ENCODE measurements at regions not wholly inside any gene's neighbourhood (a gene's known extent, or its start where the extent isn't known, plus 50 kb on each side); places are given as distances from the start of the nearest gene placed in this dataset.
"Not testable (repeated sequence)": the region's sequence is repeated elsewhere in the genome, so short reads cannot be mapped to it uniquely, and the experiment has no call there.

GRCh38 chr3:182028081-182028480, 316.4 kb downstream of the SOX2 start:
- H3K36me3 Mint-ChIP-seq (ENCODE audit: insufficient read depth in 2 of 2), result no peaks in the 10 kb centered on the region
- ATAC-seq (replicated peaks in 1 of 2) (no peak), DNase-seq (no peak)
- H3K4me3 Mint-ChIP-seq, result no peak overlapping the region
- H3K4me1 Mint-ChIP-seq (ENCODE audit: low read depth), result no peaks in the 10 kb centered on the region
- H3K27ac Mint-ChIP-seq, result no peak overlapping the region
- H3K9me3 Mint-ChIP-seq, result peaks cover 0 to 2% of the 10 kb centered on the region in 2 donors
- H3K27me3 Mint-ChIP-seq (ENCODE audit: low read depth), result no peaks in the 10 kb centered on the region

- H3K27me3 Mint-ChIP-seq (ENCODE audit: low read depth); H3K27ac Mint-ChIP-seq; DNase-seq; H3K4me1 Mint-ChIP-seq (ENCODE audit: low read depth); H3K4me3 Mint-ChIP-seq; ATAC-seq (replicated peaks in 1 of 2); H3K36me3 Mint-ChIP-seq (ENCODE audit: insufficient read depth in 2 of 2): not testable (repeated sequence)
- peaks cover 5 to 13% of the 10 kb centered on the region in 2 donors for H3K9me3 Mint-ChIP-seq
Observed at GRCh38 chr3:182034231-182034630, 322.5 kb downstream of the SOX2 start.

- no peaks in the 10 kb centered on the region for H3K36me3 Mint-ChIP-seq (ENCODE audit: insufficient read depth in 2 of 2)
Observed at GRCh38 chr3:182035324-182035723, 323.6 kb downstream of the SOX2 start.

GRCh38 chr3:182036382-182036781, 324.7 kb downstream of the SOX2 start:
- Mint-ChIP-seq H3K27ac (no peak overlapping the region), H3K4me3 (no peak overlapping the region), H3K9me3 (peaks cover 5 to 13% of the 10 kb centered on the region in 2 donors), H3K4me1 (ENCODE audit: low read depth) (no peaks in the 10 kb centered on the region), H3K36me3 (ENCODE audit: insufficient read depth in 2 of 2) (no peaks in the 10 kb centered on the region), H3K27me3 (ENCODE audit: low read depth) (no peaks in the 10 kb centered on the region)
- ATAC-seq (replicated peaks in 1 of 2) (no peak), DNase-seq (no peak)

More at GRCh38 chr3:182035324-182035723, 323.6 kb downstream of the SOX2 start:
- Mint-ChIP-seq H3K4me3 (no peak overlapping the region), H3K9me3 (peaks cover 5 to 13% of the 10 kb centered on the region in 2 donors), H3K4me1 (ENCODE audit: low read depth) (no peaks in the 10 kb centered on the region), H3K27me3 (ENCODE audit: low read depth) (no peaks in the 10 kb centered on the region), H3K27ac (no peak overlapping the region)
- DNase-seq, result no peak
- no peak for ATAC-seq (replicated peaks in 1 of 2)

- no peaks in the 10 kb centered on the region for H3K4me1 Mint-ChIP-seq (ENCODE audit: low read depth)
- peaks cover 2 to 7% of the 10 kb centered on the region in 2 donors for H3K9me3 Mint-ChIP-seq
- no peak overlapping the region for H3K4me3 Mint-ChIP-seq
- H3K27me3 Mint-ChIP-seq (ENCODE audit: low read depth), result no peaks in the 10 kb centered on the region
- ATAC-seq (replicated peaks in 1 of 2) (no peak), DNase-seq (no peak)
- no peaks in the 10 kb centered on the region for H3K36me3 Mint-ChIP-seq (ENCODE audit: insufficient read depth in 2 of 2)
- no peak overlapping the region for H3K27ac Mint-ChIP-seq
Observed at GRCh38 chr3:182041668-182042291, 330.1 kb downstream of the SOX2 start.

- Mint-ChIP-seq H3K27me3 (ENCODE audit: low read depth) (no peaks in the 10 kb centered on the region), H3K4me1 (ENCODE audit: low read depth) (no peaks in the 10 kb centered on the region), H3K36me3 (ENCODE audit: insufficient read depth in 2 of 2) (no peaks in the 10 kb centered on the region), H3K27ac (no peak overlapping the region), H3K9me3 (peaks cover 2% of the 10 kb centered on the region in 2 donors), H3K4me3 (no peak overlapping the region)
- no peak for DNase-seq
- ATAC-seq (replicated peaks in 1 of 2), result no peak
Observed at GRCh38 chr3:182045736-182046135, 334.0 kb downstream of the SOX2 start.

GRCh38 chr3:182046166-182046764, 334.5 kb downstream of the SOX2 start:
- ATAC-seq (replicated peaks in 1 of 2) (no peak), DNase-seq (no peak)
- no peaks in the 10 kb centered on the region for H3K4me1 Mint-ChIP-seq (ENCODE audit: low read depth)
- H3K27ac Mint-ChIP-seq, result no peak overlapping the region
- peaks cover 2 to 3% of the 10 kb centered on the region in 2 donors for H3K9me3 Mint-ChIP-seq
- H3K4me3 Mint-ChIP-seq, result no peak overlapping the region
- H3K36me3 Mint-ChIP-seq (ENCODE audit: insufficient read depth in 2 of 2), result no peaks in the 10 kb centered on the region
- H3K27me3 Mint-ChIP-seq (ENCODE audit: low read depth), result no peaks in the 10 kb centered on the region

GRCh38 chr3:182050932-182051331, 339.2 kb downstream of the SOX2 start:
- H3K27ac Mint-ChIP-seq, result no peak overlapping the region
- no peak for DNase-seq
- ATAC-seq (replicated peaks in 1 of 2), result no peak
- H3K9me3 Mint-ChIP-seq, result peaks cover 2% of the 10 kb centered on the region in 2 donors
- H3K4me1 Mint-ChIP-seq (ENCODE audit: low read depth), result no peaks in the 10 kb centered on the region
- no peak overlapping the region for H3K4me3 Mint-ChIP-seq
- no peaks in the 10 kb centered on the region for H3K36me3 Mint-ChIP-seq (ENCODE audit: insufficient read depth in 2 of 2)
- H3K27me3 Mint-ChIP-seq (ENCODE audit: low read depth), result no peaks in the 10 kb centered on the region

- Mint-ChIP-seq H3K27me3 (ENCODE audit: low read depth) (no peaks in the 10 kb centered on the region), H3K9me3 (peaks cover 2% of the 10 kb centered on the region in 2 donors), H3K4me1 (ENCODE audit: low read depth) (no peaks in the 10 kb centered on the region), H3K4me3 (no peak overlapping the region), H3K27ac (no peak overlapping the region), H3K36me3 (ENCODE audit: insufficient read depth in 2 of 2) (no peaks in the 10 kb centered on the region)
- ATAC-seq (replicated peaks in 1 of 2) (no peak), DNase-seq (no peak)
Observed at GRCh38 chr3:182052332-182052731, 340.6 kb downstream of the SOX2 start.

- DNase-seq (no peak), ATAC-seq (replicated peaks in 1 of 2) (no peak)
- H3K4me1 Mint-ChIP-seq (ENCODE audit: low read depth), result no peaks in the 10 kb centered on the region
- no peak overlapping the region for H3K27ac Mint-ChIP-seq
- peaks cover 2% of the 10 kb centered on the region in 2 donors for H3K9me3 Mint-ChIP-seq
- H3K27me3 Mint-ChIP-seq (ENCODE audit: low read depth), result no peaks in the 10 kb centered on the region
- no peak overlapping the region for H3K4me3 Mint-ChIP-seq
- H3K36me3 Mint-ChIP-seq (ENCODE audit: insufficient read depth in 2 of 2), result no peaks in the 10 kb centered on the region
Observed at GRCh38 chr3:182052757-182053156, 341.0 kb downstream of the SOX2 start.

- Mint-ChIP-seq H3K9me3 (peaks cover 0 to 2% of the 10 kb centered on the region in 2 donors), H3K4me3 (no peak overlapping the region), H3K27ac (no peak overlapping the region), H3K36me3 (ENCODE audit: insufficient read depth in 2 of 2) (no peaks in the 10 kb centered on the region), H3K4me1 (ENCODE audit: low read depth) (no peaks in the 10 kb centered on the region), H3K27me3 (ENCODE audit: low read depth) (no peaks in the 10 kb centered on the region)
- DNase-seq, result no peak
- ATAC-seq (replicated peaks in 1 of 2), result no peak
Observed at GRCh38 chr3:182058488-182058887, 346.8 kb downstream of the SOX2 start.

- no peaks in the 10 kb centered on the region for H3K9me3 Mint-ChIP-seq
- no peak overlapping the region for H3K4me3 Mint-ChIP-seq
- H3K27ac Mint-ChIP-seq, result no peak overlapping the region
- no peak for DNase-seq
- no peak for ATAC-seq (replicated peaks in 1 of 2)
- no peaks in the 10 kb centered on the region for H3K36me3 Mint-ChIP-seq (ENCODE audit: insufficient read depth in 2 of 2)
- H3K27me3 Mint-ChIP-seq (ENCODE audit: low read depth), result no peaks in the 10 kb centered on the region
- H3K4me1 Mint-ChIP-seq (ENCODE audit: low read depth), result no peaks in the 10 kb centered on the region
Observed at GRCh38 chr3:182063742-182064141, 352.0 kb downstream of the SOX2 start.

GRCh38 chr3:182067423-182067822, 355.7 kb downstream of the SOX2 start:
- Mint-ChIP-seq H3K27me3 (ENCODE audit: low read depth) (no peaks in the 10 kb centered on the region), H3K9me3 (no peaks in the 10 kb centered on the region), H3K4me3 (no peak overlapping the region), H3K27ac (no peak overlapping the region), H3K4me1 (ENCODE audit: low read depth) (no peaks in the 10 kb centered on the region), H3K36me3 (ENCODE audit: insufficient read depth in 2 of 2) (no peaks in the 10 kb centered on the region)
- ATAC-seq (replicated peaks in 1 of 2), result no peak
- DNase-seq, result no peak

GRCh38 chr3:182078316-182078715, 366.6 kb downstream of the SOX2 start:
- ATAC-seq (replicated peaks in 1 of 2), result no peak
- no peaks in the 10 kb centered on the region for H3K36me3 Mint-ChIP-seq (ENCODE audit: insufficient read depth in 2 of 2)
- H3K27me3 Mint-ChIP-seq (ENCODE audit: low read depth), result no peaks in the 10 kb centered on the region
- H3K4me1 Mint-ChIP-seq (ENCODE audit: low read depth), result no peaks in the 10 kb centered on the region
- no peak for DNase-seq
- H3K4me3 Mint-ChIP-seq, result no peak overlapping the region
- H3K9me3 Mint-ChIP-seq, result peaks cover 3% of the 10 kb centered on the region in 2 donors
- no peak overlapping the region for H3K27ac Mint-ChIP-seq
